ENCODE measurements at regions not wholly inside any gene's neighbourhood (a gene's known extent, or its start where the extent isn't known, plus 50 kb on each side); places are given as distances from the start of the nearest gene placed in this dataset.
"Not testable (repeated sequence)": the region's sequence is repeated elsewhere in the genome, so short reads cannot be mapped to it uniquely, and the experiment has no call there.

- no peak overlapping the region for H3K4me3 ChIP-seq
- TF ChIP-seq POLR2A (IDR thresholded peaks at IDR 0.05) = no peak
- TF ChIP-seq CTCF (IDR thresholded peaks at IDR 0.05) = no peak
- H3K27me3 ChIP-seq = no peaks in the 10 kb centered on the region
- peak overlapping the region; percentile 68 to 69 for H3K27ac ChIP-seq
- intact Hi-C loops (cut with DNase I; ENCODE audit: low total_unique reads) = no loop called here
- H3K9me3 ChIP-seq = no peaks in the 10 kb centered on the region
- no peaks in the 10 kb centered on the region for H3K36me3 ChIP-seq
- no peak for DNase-seq
- H3K4me1 ChIP-seq = peaks cover 0 to 13% of the 10 kb centered on the region in 2 donors
Observed at GRCh38 chr6:37085198-37085597, 79.7 kb downstream of the FGD2 start.

GRCh38 chr6:37088897-37089296 lies 81.1 kb upstream of the PIM1 start:
- Histone ChIP-seq H3K4me1 (peaks cover 0 to 5% of the 10 kb centered on the region in 2 donors), H3K4me3 (no peak overlapping the region), H3K9me3 (no peaks in the 10 kb centered on the region), H3K27me3 (no peaks in the 10 kb centered on the region), H3K27ac (no peak overlapping the region), H3K36me3 (no peaks in the 10 kb centered on the region)
- TF ChIP-seq POLR2A (IDR thresholded peaks at IDR 0.05) (no peak), CTCF (IDR thresholded peaks at IDR 0.05) (no peak)
- DNase-seq = no peak
- intact Hi-C loops (cut with DNase I; ENCODE audit: low total_unique reads) = no loop called here

GRCh38 chr6:37089783-37090182 lies 80.2 kb upstream of the PIM1 start:
- TF ChIP-seq CTCF (IDR thresholded peaks at IDR 0.05) (no peak), POLR2A (IDR thresholded peaks at IDR 0.05) (no peak)
- DNase-seq = no peak
- Histone ChIP-seq H3K4me1 (no peaks in the 10 kb centered on the region), H3K9me3 (no peaks in the 10 kb centered on the region), H3K27me3 (no peaks in the 10 kb centered on the region), H3K4me3 (no peak overlapping the region), H3K36me3 (no peaks in the 10 kb centered on the region), H3K27ac (no peak overlapping the region)
- intact Hi-C loops (cut with DNase I; ENCODE audit: low total_unique reads) = no loop called here

DNA sequence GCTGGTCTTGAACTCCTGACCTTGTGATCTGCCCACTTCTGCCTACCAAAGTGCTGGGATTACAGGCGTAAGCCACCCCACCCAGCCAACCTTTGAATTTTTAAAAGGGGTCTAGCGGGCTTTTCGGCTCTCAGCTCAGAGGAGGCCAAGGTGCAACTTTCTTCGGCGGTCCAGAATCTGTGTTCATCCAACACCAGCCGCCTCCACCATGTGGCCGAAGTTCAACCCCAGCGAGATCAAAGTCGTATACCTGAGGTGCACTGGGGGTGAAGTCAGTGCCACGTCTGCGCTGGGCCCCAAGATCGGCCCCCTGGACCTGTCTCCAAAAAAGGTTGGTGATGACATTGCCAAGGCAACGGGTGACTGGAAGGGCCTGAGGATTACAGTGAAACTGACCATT lies 78.8 kb upstream of the PIM1 start:
- H3K27me3 ChIP-seq; DNase-seq; H3K4me1 ChIP-seq; H3K27ac ChIP-seq; H3K9me3 ChIP-seq; intact Hi-C loops (cut with DNase I; ENCODE audit: low total_unique reads); H3K4me3 ChIP-seq; H3K36me3 ChIP-seq: not testable (repeated sequence)

- intact Hi-C loops (cut with DNase I; ENCODE audit: low total_unique reads); DNase-seq; H3K9me3 ChIP-seq; H3K4me3 ChIP-seq; H3K27ac ChIP-seq; H3K4me1 ChIP-seq; H3K27me3 ChIP-seq; H3K36me3 ChIP-seq: not testable (repeated sequence)
Observed at GRCh38 chr6:37091586-37091985, 78.4 kb upstream of the PIM1 start.

GRCh38 chr6:37092923-37093727 lies 76.8 kb upstream of the PIM1 start:
- DNase-seq = peak; percentile 27 to 71
- Histone ChIP-seq H3K27ac (peak overlapping the region in 1 of 2 donors; percentile 27), H3K4me3 (no peak overlapping the region), H3K36me3 (no peaks in the 10 kb centered on the region), H3K4me1 (no peaks in the 10 kb centered on the region), H3K27me3 (no peaks in the 10 kb centered on the region), H3K9me3 (no peaks in the 10 kb centered on the region)
- no peak for TF ChIP-seq CTCF (IDR thresholded peaks at IDR 0.05)
- no peak for TF ChIP-seq POLR2A (IDR thresholded peaks at IDR 0.05)
- intact Hi-C loops (cut with DNase I; ENCODE audit: low total_unique reads) = no loop called here
